Stimulated activated CD4-positive, alpha-beta T cell treated with anti-CD3 and anti-CD28 coated beads, Interleukin-2, amount 100 ng/mL, for 48 hours (primary cell): ENCODE measurements at regions not wholly inside any gene's neighbourhood (a gene's known extent, or its start where the extent isn't known, plus 50 kb on each side); places are given as distances from the start of the nearest gene placed in this dataset.

Experiments used
- DNase-seq, 2 donors: peaks; one replicate each; pipeline ENCODE4 v3.0.0-alpha.2; 2020

DNA sequence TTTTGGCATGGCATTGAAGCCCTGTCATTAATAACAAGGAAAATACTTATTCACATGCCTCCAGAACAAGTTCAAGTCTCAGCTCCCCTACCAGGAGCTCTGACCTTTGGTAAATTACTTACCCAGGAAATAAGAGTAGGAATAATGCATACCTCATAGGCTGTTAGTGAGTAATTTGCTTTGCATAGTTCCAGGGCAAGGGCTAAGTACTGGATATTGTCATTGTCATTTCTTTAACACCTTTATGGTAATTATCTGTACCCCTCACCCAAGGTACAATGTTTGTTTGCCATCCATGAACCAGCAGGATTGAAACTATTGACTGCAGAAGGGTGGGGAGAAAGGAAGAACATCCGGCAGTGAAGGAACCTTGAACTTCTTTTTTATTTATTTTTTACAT is 148.5 kb downstream of the SOX2 start:
- no peak for DNase-seq

DNA sequence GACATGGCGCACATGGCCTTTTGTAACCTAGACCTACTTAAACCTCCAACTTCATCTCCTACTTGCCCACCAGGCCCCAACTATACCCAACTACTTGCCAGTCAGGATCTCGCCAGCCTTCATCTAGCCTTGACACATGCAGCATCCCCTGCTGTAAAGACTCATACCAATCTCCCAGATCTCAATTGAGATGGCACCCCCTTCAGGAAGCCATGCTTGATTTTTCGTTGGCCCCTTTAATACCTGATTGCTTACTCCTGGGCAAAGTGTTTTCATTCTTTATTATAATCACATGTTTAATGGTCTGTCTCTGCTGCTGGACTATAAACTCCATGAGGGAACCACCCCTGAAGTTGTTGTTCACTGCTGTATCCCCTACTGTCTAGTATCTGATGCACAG is 150.8 kb downstream of the SOX2 start:
- no peak for DNase-seq

- no peak for DNase-seq
These were observed 156.9 kb downstream of the SOX2 start for GRCh38 chr3:181868576-181869082.

DNA sequence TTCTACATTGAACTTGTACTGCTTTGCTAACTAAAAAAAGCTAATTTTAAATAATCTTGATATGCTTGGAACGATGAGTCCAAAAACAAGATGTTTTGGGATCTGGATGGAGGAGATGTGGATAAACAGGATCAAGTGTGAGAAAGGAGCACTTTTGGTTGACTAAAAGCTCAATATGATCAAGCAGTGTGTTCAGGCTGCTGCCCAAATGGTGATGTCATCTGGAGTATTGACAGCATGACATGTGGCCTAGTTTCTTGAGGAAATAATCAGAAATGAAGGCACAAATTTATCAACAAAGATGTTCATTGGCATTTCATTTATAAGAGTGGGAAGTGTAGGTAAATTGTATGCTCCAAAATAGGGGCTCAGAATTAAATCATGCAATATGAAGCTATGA is 161.2 kb downstream of the SOX2 start:
- DNase-seq: no peak

DNA sequence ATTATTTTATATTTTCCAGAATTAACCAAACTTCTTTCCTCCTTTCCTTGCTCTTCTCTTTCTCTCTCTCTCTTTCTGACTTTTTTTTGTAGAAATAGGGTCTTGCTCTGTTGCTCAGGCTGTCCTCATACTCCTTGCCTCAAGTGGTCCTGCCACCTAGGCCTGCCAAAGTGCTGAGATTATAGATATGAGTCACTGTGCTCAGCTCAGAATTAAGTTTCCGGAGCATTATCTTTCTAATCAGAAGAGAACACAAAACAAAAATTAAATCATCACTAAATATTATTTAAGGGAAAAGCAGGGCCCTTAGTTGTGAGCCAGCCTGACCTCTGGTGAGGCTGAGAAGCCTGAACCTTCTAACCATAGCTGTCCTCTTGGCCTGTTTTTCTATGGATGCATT is 168.2 kb downstream of the SOX2 start:
- no peak for DNase-seq

DNA sequence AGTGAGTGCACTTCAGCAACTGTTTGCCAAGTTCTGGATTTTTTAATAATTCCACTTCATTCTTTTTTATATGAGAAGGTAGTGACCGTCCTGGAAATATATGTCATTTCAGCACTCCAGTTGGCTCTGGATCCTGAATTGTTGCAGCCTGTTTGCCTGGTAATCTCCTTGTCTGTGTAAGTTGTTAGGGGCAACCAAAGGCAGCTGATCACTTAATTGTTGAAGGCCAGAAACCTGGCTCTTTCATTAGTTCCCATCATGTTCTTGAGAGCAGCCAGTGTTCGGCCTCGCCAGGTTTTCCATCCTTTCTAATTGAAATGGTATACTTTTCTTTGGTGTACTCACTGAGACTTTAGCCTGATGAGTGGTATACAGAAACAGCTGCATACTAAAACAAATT is 168.6 kb downstream of the SOX2 start:
- no peak for DNase-seq

- DNase-seq: no peak
These were observed 170.0 kb downstream of the SOX2 start for GRCh38 chr3:181881749-181882148.

GRCh38 chr3:181885868-181886630 is 174.3 kb downstream of the SOX2 start:
- DNase-seq: no peak

- no peak for DNase-seq
These were observed 175.0 kb downstream of the SOX2 start for GRCh38 chr3:181886676-181887075.

GRCh38 chr3:181887685-181888084 is 176.0 kb downstream of the SOX2 start:
- no peak for DNase-seq

DNA sequence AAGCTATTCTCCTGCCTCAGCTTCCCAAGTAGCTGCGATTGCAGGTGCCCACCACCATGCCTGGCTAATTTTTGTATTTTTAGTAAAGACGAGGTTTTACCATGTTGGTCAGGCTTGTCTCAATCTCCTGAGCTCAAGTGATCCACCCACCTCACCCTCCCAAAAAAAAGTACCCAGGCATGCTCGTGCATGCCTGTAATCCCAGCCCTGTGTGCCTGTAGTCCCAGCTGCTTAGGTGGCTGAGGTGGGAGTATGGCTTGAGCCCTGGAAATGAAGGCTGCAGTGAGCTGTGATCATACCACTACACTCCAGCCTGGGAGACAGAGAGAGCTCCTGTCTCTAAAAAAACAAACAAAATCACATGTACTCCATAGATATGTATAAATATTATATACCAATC is 176.5 kb downstream of the SOX2 start:
- no peak for DNase-seq

DNA sequence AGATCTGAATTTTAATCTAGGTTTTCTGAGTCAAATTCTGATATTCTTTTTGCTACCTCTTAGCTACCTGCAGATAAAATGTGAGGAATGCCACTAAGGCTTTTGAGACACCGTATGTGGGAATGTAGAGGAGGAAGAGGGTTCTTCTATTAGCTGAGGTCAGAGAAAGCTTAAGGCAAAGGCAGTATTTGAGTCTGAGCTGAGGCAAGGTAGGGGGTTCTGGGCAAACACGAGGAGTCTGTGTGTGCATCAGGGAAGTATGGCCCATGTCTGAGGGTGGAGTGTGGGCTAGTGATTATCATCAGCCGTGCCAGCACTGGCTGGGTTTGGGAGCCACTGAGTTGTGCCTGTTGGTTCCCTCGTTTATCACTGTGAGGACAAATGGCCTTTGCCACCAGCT is 181.1 kb downstream of the SOX2 start:
- no peak for DNase-seq

DNA sequence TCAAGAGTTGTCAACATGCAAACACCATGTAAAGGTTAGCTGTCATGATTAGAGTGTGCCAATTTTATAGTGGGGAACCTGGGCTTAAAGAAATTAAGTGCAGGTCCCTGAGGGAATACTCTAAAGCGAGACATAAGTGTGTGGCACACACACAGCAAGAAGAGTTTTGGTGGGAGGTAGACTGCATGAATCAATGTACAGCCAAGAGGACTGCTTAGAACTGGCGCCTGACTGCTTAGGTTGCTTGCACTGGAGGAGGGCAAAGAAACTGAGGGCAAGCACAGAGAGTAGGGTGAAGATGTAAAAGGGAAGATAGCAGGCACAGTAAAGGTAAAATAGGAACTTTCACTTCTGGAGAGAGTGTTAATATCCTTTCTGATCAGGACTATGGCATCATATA is 184.9 kb downstream of the SOX2 start:
- no peak for DNase-seq

- no peak for DNase-seq
These were observed 188.0 kb downstream of the SOX2 start for GRCh38 chr3:181899702-181900101.

GRCh38 chr3:181901626-181902025 is 189.9 kb downstream of the SOX2 start:
- DNase-seq: no peak

DNA sequence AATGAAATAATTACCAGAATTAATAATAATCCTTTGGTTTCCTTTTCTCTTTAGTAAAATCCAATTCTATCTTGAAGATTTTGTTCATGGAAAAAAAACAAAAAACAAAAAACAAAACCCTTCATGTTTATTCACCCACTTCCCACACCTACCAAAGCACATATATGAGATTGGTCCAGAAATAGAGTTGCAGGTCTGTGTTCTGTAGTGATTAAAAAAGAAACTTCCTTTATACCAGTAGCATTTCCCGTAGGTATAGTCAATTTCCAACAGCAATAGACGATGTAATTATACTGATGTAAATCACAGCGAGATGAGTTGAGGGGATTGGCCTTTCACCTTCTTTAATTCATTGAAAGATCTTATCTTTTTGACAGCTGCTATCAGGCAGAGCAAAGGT is 194.6 kb downstream of the SOX2 start:
- no peak for DNase-seq

DNA sequence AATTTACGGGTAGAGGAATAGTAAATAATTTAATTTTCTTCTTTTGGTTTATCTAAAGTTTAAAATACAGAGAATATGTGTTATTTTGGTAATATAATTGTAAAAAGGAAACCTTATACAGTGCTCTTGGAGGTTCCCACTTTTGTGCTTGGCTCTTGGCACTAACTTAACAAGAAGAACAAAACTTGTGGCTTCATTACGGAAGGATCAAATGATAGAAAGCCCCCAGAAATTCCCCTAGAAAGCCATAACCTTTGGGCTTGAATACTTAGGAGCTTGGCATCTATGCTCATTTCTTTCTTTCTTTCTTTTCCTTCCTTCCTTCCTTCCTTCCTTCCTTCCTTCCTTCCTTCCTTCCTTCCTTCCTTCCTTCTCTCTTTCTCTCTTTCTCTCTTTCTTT is 197.5 kb downstream of the SOX2 start:
- DNase-seq: no peak

GRCh38 chr3:181912384-181912783 is 200.7 kb downstream of the SOX2 start:
- no peak for DNase-seq

- no peak for DNase-seq
These were observed 201.5 kb downstream of the SOX2 start for GRCh38 chr3:181913254-181913653.

DNA sequence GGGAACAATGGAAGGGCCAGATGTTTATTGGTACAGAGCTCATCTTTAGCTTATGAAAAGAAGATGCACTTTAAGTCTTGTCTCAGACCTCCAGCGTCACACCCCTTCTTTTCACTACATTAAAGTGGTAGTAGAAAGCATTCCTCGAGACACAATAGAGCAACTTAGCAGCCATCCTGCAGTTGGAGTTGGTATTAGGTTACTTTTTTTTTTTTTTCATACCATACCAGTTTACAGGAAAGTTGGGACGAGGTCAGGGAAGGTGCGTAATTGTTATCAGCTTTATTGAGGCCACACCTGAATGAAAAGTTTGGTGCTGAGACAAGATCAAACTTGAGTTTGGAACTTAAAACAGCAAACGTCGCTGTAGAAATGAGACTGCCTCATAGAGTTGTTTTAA is 203.8 kb downstream of the SOX2 start:
- no peak for DNase-seq

DNA sequence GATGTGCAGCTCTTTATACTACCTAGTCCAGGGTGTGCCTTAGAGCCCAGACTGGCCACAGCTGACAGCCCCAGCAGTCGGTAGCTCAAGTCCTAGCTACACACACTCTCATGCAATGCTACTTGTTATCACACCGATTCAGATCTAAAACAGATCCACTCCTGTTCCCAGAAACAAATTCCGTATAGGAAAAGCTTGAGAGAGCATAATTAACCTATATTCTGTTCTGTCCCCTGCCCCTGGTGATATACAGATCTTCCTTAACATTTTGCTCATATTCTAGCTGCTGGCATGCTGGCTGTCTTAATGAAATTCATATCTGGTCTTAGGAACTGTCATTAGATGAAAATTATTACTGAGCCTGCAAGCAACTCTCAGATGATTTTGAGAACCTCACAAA is 204.3 kb downstream of the SOX2 start:
- DNase-seq: no peak

DNA sequence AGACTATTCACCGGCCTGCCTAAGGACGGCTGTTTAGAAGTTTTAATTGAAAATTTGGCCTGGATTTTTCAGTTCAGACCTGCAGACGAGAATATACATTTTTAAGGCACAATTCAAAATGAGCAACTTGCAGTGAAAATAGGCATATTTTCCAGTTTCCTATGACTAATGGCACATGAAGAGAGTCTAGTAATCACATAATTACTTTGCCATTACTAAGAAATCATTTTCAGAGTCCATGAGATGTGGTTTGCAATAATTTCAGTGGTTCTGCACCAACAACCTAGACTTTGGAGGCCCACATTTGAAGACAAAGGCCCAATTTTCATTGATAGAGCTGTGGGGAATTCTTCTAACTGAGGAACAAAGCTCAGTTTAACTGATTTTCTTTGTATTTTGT is 205.3 kb downstream of the SOX2 start:
- no peak for DNase-seq

GRCh38 chr3:181919375-181919774 is 207.7 kb downstream of the SOX2 start:
- DNase-seq: no peak

GRCh38 chr3:181920409-181920808 is 208.7 kb downstream of the SOX2 start:
- no peak for DNase-seq

- DNase-seq: no peak
These were observed 209.5 kb downstream of the SOX2 start for GRCh38 chr3:181921220-181921619.
